ENCODE measurements at regions not wholly inside any gene's neighbourhood (a gene's known extent, or its start where the extent isn't known, plus 50 kb on each side); places are given as distances from the start of the nearest gene placed in this dataset.

GRCh38 chr17:12429116-12429515, 236.6 kb upstream of the MYOCD start:
- no peaks in the 10 kb centered on the region for H3K36me3 ChIP-seq
- no peak for DNase-seq (ENCODE audit: low spot score)
- no peak overlapping the region for H3K27ac ChIP-seq
- H3K4me1 ChIP-seq (replicated peaks) = no peaks in the 10 kb centered on the region
- WGBS = 86% methylated on average over 5 of the region's 5 CpGs
- H3K4me3 ChIP-seq = no peak overlapping the region
- H3K27me3 ChIP-seq (replicated peaks; ENCODE audit: insufficient read depth) = no peaks in the 10 kb centered on the region
- TF ChIP-seq POLR2A (IDR thresholded peaks at IDR 0.05) = no peak
- TF ChIP-seq POLR2AphosphoS5 (IDR thresholded peaks at IDR 0.05) = no peak
- no peak for TF ChIP-seq CTCF (IDR thresholded peaks at IDR 0.05)
- intact Hi-C loops (cut with DNase I) = no loop called here
- no peaks in the 10 kb centered on the region for H3K9me3 ChIP-seq

- intact Hi-C loops (cut with DNase I) = no loop called here
- Histone ChIP-seq H3K27ac (no peak overlapping the region), H3K4me1 (replicated peaks) (no peaks in the 10 kb centered on the region), H3K27me3 (replicated peaks; ENCODE audit: insufficient read depth) (no peaks in the 10 kb centered on the region), H3K9me3 (no peaks in the 10 kb centered on the region), H3K36me3 (no peaks in the 10 kb centered on the region), H3K4me3 (no peak overlapping the region)
- TF ChIP-seq CTCF (IDR thresholded peaks at IDR 0.05) (no peak), POLR2AphosphoS5 (IDR thresholded peaks at IDR 0.05) (no peak), POLR2A (IDR thresholded peaks at IDR 0.05) (no peak)
- DNase-seq (ENCODE audit: low spot score) = no peak
- WGBS = 72% methylated on average over 4 of the region's 4 CpGs
Observed at GRCh38 chr17:12431188-12431587, 234.5 kb upstream of the MYOCD start.

- no peaks in the 10 kb centered on the region for H3K27me3 ChIP-seq (replicated peaks; ENCODE audit: insufficient read depth)
- H3K4me3 ChIP-seq = no peak overlapping the region
- intact Hi-C loops (cut with DNase I) = no loop called here
- no peak for DNase-seq (ENCODE audit: low spot score)
- no peak overlapping the region for H3K27ac ChIP-seq
- no peaks in the 10 kb centered on the region for H3K36me3 ChIP-seq
- no peaks in the 10 kb centered on the region for H3K9me3 ChIP-seq
- TF ChIP-seq POLR2AphosphoS5 (IDR thresholded peaks at IDR 0.05) = no peak
- no peak for TF ChIP-seq POLR2A (IDR thresholded peaks at IDR 0.05)
- TF ChIP-seq CTCF (IDR thresholded peaks at IDR 0.05) = no peak
- WGBS = 81% methylated on average over 6 of the region's 6 CpGs
- H3K4me1 ChIP-seq (replicated peaks) = no peaks in the 10 kb centered on the region
Observed at GRCh38 chr17:12438212-12438611, 227.5 kb upstream of the MYOCD start.

GRCh38 chr17:12438813-12439586, 226.7 kb upstream of the MYOCD start:
- TF ChIP-seq CTCF (IDR thresholded peaks at IDR 0.05) = no peak
- no peak for TF ChIP-seq POLR2AphosphoS5 (IDR thresholded peaks at IDR 0.05)
- no peak for TF ChIP-seq POLR2A (IDR thresholded peaks at IDR 0.05)

GRCh38 chr17:12445331-12445730, 220.4 kb upstream of the MYOCD start:
- Histone ChIP-seq H3K4me3 (no peak overlapping the region), H3K4me1 (replicated peaks) (no peaks in the 10 kb centered on the region), H3K36me3 (no peaks in the 10 kb centered on the region), H3K27ac (no peak overlapping the region), H3K27me3 (replicated peaks; ENCODE audit: insufficient read depth) (no peaks in the 10 kb centered on the region), H3K9me3 (no peaks in the 10 kb centered on the region)
- intact Hi-C loops (cut with DNase I) = no loop called here
- WGBS = 63% methylated on average over 1 of the region's 1 CpG
- DNase-seq (ENCODE audit: low spot score) = no peak
- TF ChIP-seq POLR2AphosphoS5 (IDR thresholded peaks at IDR 0.05) (no peak), CTCF (IDR thresholded peaks at IDR 0.05) (no peak), POLR2A (IDR thresholded peaks at IDR 0.05) (no peak)

More at GRCh38 chr17:12438813-12439586, 226.7 kb upstream of the MYOCD start:
- H3K4me3 ChIP-seq = no peak overlapping the region
- WGBS = 60% methylated on average over 10 of the region's 10 CpGs
- H3K9me3 ChIP-seq = no peaks in the 10 kb centered on the region
- H3K36me3 ChIP-seq = no peaks in the 10 kb centered on the region
- intact Hi-C loops (cut with DNase I) = no loop called here
- H3K27ac ChIP-seq = no peak overlapping the region
- no peak for DNase-seq (ENCODE audit: low spot score)
- H3K4me1 ChIP-seq (replicated peaks) = no peaks in the 10 kb centered on the region
- H3K27me3 ChIP-seq (replicated peaks; ENCODE audit: insufficient read depth) = no peaks in the 10 kb centered on the region

All from prostate gland (tissue), 2 donors.